Keratinocyte (primary cell): ENCODE measurements at regions not wholly inside any gene's neighbourhood (a gene's known extent, or its start where the extent isn't known, plus 50 kb on each side); places are given as distances from the start of the nearest gene placed in this dataset.

ENCODE experiments used
- CTCF ChIP-seq, 3 experiments: IDR thresholded peaks in 1 of 3; conservative IDR thresholded peaks in 1 of 3; optimal IDR thresholded peaks in 1 of 3; 2 replicates in 2 of 3; 3 replicates in 1 of 3; pipeline versions ENCODE3 to v1.5.1; 2011; ENCODE audit warnings: low read length in 3 of 3, mild to moderate bottlenecking in 3 of 3, moderate library complexity in 2 of 3, control low read depth in 1 of 3, inconsistent platforms in 1 of 3; ENCODE audit not compliant: insufficient read depth in 2 of 3; ENCODE audit errors: extremely low read depth in 1 of 3
- EZH2 ChIP-seq: IDR thresholded peaks from one replicate; pipeline ENCODE4 v1.6.1; 2012; ENCODE audit warnings: inconsistent platforms, mild to moderate bottlenecking, low read length, moderate library complexity

- TF ChIP-seq CTCF (optimal IDR thresholded peaks at IDR 0.05 in 1 of 3, IDR thresholded peaks at IDR 0.05 in 1 of 3, conservative IDR thresholded peaks at IDR 0.05 in 1 of 3; ENCODE audit: extremely low read depth in 1 of 3, insufficient read depth in 2 of 3, low read length in 3 of 3) (no peak), EZH2 (no peak)
These were observed 74.2 kb upstream of the ADAMTS18 start for GRCh38 chr16:77509051-77509450.
